GM23338 (cell line): ENCODE measurements at regions not wholly inside any gene's neighbourhood (a gene's known extent, or its start where the extent isn't known, plus 50 kb on each side); places are given as distances from the start of the nearest gene placed in this dataset.

Experiments
- ATAC-seq: fragments of 200-7000 bp; cut with Tn5 transposase; 3 replicates; pipeline ENCODE4 v1.9.1; 2020
- DNase-seq: peaks from one replicate; pipeline ENCODE4 v3.0.0-alpha.2; 2015; ENCODE audit warnings: low spot score
- H2AFZ ChIP-seq: fragments of 200-600 bp; sonication (generic); 2 replicates; pipeline ENCODE4 v1.8.0; 2016; ENCODE audit warnings: antibody characterized with exemption, mild to moderate bottlenecking, moderate library complexity
- H3F3A ChIP-seq: fragments of 200-600 bp; sonication (generic); replicated peaks from 2 replicates; pipeline ENCODE4 v1.8.0; 2017; ENCODE audit warnings: antibody characterized with exemption, mixed run types, low read depth
- H3K27ac ChIP-seq: fragments of 200-600 bp; sonication (generic); 2 replicates; pipeline ENCODE4 v1.6.1; 2016; ENCODE audit warnings: low read depth
- H3K27me3 ChIP-seq: fragments of 200-600 bp; sonication (generic); 2 replicates; pipeline ENCODE4 v1.8.0; 2016; ENCODE audit warnings: mild to moderate bottlenecking, mixed run types, moderate library complexity; ENCODE audit not compliant: insufficient read depth
- H3K36me3 ChIP-seq: fragments of 200-600 bp; sonication (generic); 2 replicates; pipeline ENCODE4 v1.8.0; 2016; ENCODE audit warnings: mild to moderate bottlenecking; ENCODE audit not compliant: insufficient read depth
- H3K4me1 ChIP-seq: fragments of 200-600 bp; sonication (generic); 2 replicates; pipeline ENCODE4 v1.8.0; 2016; ENCODE audit warnings: mild to moderate bottlenecking, moderate library complexity; ENCODE audit not compliant: insufficient read depth
- H3K4me2 ChIP-seq: fragments of 200-600 bp; sonication (generic); 2 replicates; pipeline ENCODE4 v1.7.1; 2017; ENCODE audit warnings: mixed run types
- H3K4me3 ChIP-seq: fragments of 200-600 bp; sonication (generic); 2 replicates; pipeline ENCODE4 v1.6.1; 2016; ENCODE audit warnings: mixed run types
- H3K79me2 ChIP-seq: fragments of 200-600 bp; sonication (generic); replicated peaks from 2 replicates; pipeline ENCODE4 v1.8.0; 2017; ENCODE audit warnings: mild to moderate bottlenecking; ENCODE audit not compliant: insufficient read depth
- H3K9me2 ChIP-seq: fragments of 200-600 bp; sonication (generic); 2 replicates; pipeline ENCODE4 v1.8.0; 2017; ENCODE audit not compliant: insufficient read depth
- H4K20me1 ChIP-seq: fragments of 200-600 bp; sonication (generic); replicated peaks from 2 replicates; pipeline ENCODE4 v1.8.0; 2017; ENCODE audit warnings: mild to moderate bottlenecking; ENCODE audit not compliant: insufficient read depth
- H3K27ac Mint-ChIP-seq: 2 replicates; pipeline ENCODE4 v1.8.0; 2020; ENCODE audit warnings: inconsistent platforms, mild to moderate bottlenecking, moderate library complexity, mixed read lengths
- H3K27me3 Mint-ChIP-seq: 3 replicates; pipeline ENCODE4 v1.8.0; 2022; ENCODE audit warnings: low read depth, mild to moderate bottlenecking, moderate library complexity, mixed read lengths, inconsistent platforms; ENCODE audit not compliant: insufficient read depth, poor library complexity
- H3K36me3 Mint-ChIP-seq: 3 replicates; pipeline ENCODE4 v1.8.0; 2021; ENCODE audit warnings: low read depth, mild to moderate bottlenecking, inconsistent platforms, moderate library complexity, mixed read lengths
- H3K4me1 Mint-ChIP-seq: 3 replicates; pipeline ENCODE4 v1.8.0; 2020; ENCODE audit warnings: mild to moderate bottlenecking, inconsistent platforms, mixed read lengths
- H3K4me3 Mint-ChIP-seq: 3 replicates; pipeline ENCODE4 v1.8.0; 2021; ENCODE audit warnings: moderate library complexity, mild to moderate bottlenecking, inconsistent platforms, mixed read lengths
- H3K9me3 Mint-ChIP-seq: 3 replicates; pipeline ENCODE4 v1.8.0; 2020; ENCODE audit warnings: moderate library complexity, mild to moderate bottlenecking, inconsistent platforms, mixed read lengths
- CREB1 ChIP-seq: fragments of 250-450 bp; sonication (Bioruptor Pico); IDR thresholded peaks from 2 replicates; pipeline ENCODE4 v1.5.0; 2020; ENCODE audit warnings: low read depth, mild to moderate bottlenecking, moderate library complexity
- EZH2phosphoT487 ChIP-seq: fragments of 200-600 bp; sonication (generic); IDR thresholded peaks from one replicate; pipeline ENCODE4 v1.8.1; 2018; ENCODE audit warnings: antibody characterized with exemption; ENCODE audit not compliant: unreplicated experiment
- JUNB ChIP-seq: IDR thresholded peaks from one replicate; pipeline ENCODE4 v1.6.1; 2016; ENCODE audit warnings: antibody characterized with exemption; ENCODE audit not compliant: unreplicated experiment
- POLR2AphosphoS5 ChIP-seq: IDR thresholded peaks from 2 replicates; pipeline ENCODE4 v1.6.1; 2016; ENCODE audit warnings: antibody characterized with exemption, low read depth
- STAT1 ChIP-seq: IDR thresholded peaks from one replicate; pipeline ENCODE4 v1.6.1; 2016; ENCODE audit warnings: antibody characterized with exemption; ENCODE audit not compliant: unreplicated experiment
- ZNF114 ChIP-seq: fragments of 250-450 bp; sonication (Bioruptor Pico); IDR thresholded peaks from 2 replicates; pipeline ENCODE4 v1.5.0; 2020; ENCODE audit warnings: mild to moderate bottlenecking, moderate library complexity
- ZNF331 ChIP-seq: fragments of 250-450 bp; sonication (Bioruptor Pico); IDR thresholded peaks from 2 replicates; pipeline ENCODE4 v1.5.0; 2020; ENCODE audit warnings: low read depth, mild to moderate bottlenecking, moderate library complexity
- TF ChIP-seq, protein P1 (sequence below), 2 experiments: fragments of 200-600 bp in 1 of 2; sonication (generic) in 1 of 2; conservative IDR thresholded peaks; 2 replicates each; pipeline versions ENCODE4 v1.5.1 to v1.6.1; 2016 to 2017; ENCODE audit warnings: antibody characterized with exemption in 2 of 2, low read depth in 2 of 2, mild to moderate bottlenecking in 2 of 2, moderate library complexity in 1 of 2
- TF ChIP-seq, protein P2 (sequence below): fragments of 250-450 bp; sonication (Bioruptor Pico); IDR thresholded peaks from 2 replicates; pipeline ENCODE4 v1.5.0; 2020; ENCODE audit warnings: mild to moderate bottlenecking, moderate library complexity
- TF ChIP-seq, protein P3 (sequence below): IDR thresholded peaks from 2 replicates; pipeline ENCODE4 v1.6.1; 2016; ENCODE audit warnings: antibody characterized with exemption

DNA sequence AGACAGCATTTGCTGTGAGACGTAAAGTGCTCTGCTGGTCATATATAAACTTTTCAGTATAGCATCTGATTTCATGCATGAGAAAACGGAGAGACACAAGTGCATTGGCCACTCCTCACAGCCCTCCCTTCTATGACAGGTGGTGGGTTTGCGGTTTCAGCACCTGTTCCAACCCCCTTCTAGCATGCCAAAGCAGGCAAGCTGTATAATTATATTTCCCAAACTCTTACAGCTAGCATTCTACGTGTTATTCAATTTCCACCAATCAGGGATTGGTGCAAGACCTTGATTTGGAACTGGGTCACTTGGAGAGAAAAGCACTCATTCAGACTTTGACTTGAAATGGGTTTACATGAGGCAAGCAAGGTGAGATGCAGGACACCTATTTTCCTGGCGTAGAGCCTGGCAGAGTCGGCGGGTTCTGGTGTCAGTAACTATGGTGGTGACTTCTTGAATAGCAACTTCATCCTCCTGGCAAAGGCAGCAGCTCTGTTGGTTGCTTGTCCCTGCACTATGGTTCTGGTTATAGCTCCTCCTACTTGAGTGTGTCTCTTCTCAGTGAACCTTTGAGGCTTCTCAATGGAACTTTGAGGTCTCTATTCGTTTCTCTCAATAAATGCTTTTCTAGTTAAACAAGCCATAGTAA is 356.5 kb downstream of the TBL1XR1 start:
- Histone ChIP-seq H3K4me2 (no peak overlapping the region), H3K4me3 (no peak overlapping the region), H3K9me2 (no peaks in the 10 kb centered on the region), H3K27me3 (no peaks in the 10 kb centered on the region), H3K79me2 (no peaks in the 10 kb centered on the region), H3F3A (no peaks in the 10 kb centered on the region), H3K27ac (no peak overlapping the region), H3K36me3 (no peaks in the 10 kb centered on the region), H3K4me1 (no peaks in the 10 kb centered on the region), H4K20me1 (no peaks in the 10 kb centered on the region), H2AFZ (no peak overlapping the region)
- Mint-ChIP-seq H3K4me3 (no peak overlapping the region), H3K27me3 (no peaks in the 10 kb centered on the region), H3K9me3 (no peaks in the 10 kb centered on the region), H3K27ac (no peak overlapping the region), H3K36me3 (no peaks in the 10 kb centered on the region), H3K4me1 (no peaks in the 10 kb centered on the region)
- peak; percentile 3 for DNase-seq
- no peak; the same call in 2 of the 3 replicates for ATAC-seq
- TF ChIP-seq, protein P1, sequence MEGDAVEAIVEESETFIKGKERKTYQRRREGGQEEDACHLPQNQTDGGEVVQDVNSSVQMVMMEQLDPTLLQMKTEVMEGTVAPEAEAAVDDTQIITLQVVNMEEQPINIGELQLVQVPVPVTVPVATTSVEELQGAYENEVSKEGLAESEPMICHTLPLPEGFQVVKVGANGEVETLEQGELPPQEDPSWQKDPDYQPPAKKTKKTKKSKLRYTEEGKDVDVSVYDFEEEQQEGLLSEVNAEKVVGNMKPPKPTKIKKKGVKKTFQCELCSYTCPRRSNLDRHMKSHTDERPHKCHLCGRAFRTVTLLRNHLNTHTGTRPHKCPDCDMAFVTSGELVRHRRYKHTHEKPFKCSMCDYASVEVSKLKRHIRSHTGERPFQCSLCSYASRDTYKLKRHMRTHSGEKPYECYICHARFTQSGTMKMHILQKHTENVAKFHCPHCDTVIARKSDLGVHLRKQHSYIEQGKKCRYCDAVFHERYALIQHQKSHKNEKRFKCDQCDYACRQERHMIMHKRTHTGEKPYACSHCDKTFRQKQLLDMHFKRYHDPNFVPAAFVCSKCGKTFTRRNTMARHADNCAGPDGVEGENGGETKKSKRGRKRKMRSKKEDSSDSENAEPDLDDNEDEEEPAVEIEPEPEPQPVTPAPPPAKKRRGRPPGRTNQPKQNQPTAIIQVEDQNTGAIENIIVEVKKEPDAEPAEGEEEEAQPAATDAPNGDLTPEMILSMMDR (conservative IDR thresholded peaks at IDR 0.05; ENCODE audit: low read depth in 2 of 2), result no peak
- TF ChIP-seq CREB1 (CRISPR knock-in tag), result no peak
- no peak for TF ChIP-seq STAT1
- TF ChIP-seq EZH2phosphoT487, result no peak
- no peak for TF ChIP-seq POLR2AphosphoS5
- no peak for TF ChIP-seq ZNF114

DNA sequence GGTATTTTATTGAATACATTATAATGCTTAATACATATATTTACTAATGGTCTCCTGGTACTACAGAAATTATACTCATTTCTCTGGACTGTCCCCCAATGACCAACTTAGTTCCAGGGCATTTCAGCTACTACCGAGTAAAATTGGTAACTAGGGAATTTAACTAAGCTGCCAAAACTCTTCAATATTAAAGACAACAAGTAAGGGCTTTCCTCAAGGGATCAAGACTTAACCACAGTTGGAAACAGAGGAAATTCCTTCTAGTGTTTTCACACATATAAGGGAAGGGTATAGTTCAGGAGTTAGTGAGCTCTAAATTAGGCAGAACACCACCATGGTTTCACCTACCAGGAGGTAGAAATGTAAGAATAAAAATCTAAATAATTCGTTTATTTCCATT is 357.4 kb downstream of the TBL1XR1 start:
- H3K9me3 Mint-ChIP-seq, result no peaks in the 10 kb centered on the region
- no peaks in the 10 kb centered on the region for H4K20me1 ChIP-seq
- H3K27ac Mint-ChIP-seq, result no peak overlapping the region
- TF ChIP-seq, protein P2, sequence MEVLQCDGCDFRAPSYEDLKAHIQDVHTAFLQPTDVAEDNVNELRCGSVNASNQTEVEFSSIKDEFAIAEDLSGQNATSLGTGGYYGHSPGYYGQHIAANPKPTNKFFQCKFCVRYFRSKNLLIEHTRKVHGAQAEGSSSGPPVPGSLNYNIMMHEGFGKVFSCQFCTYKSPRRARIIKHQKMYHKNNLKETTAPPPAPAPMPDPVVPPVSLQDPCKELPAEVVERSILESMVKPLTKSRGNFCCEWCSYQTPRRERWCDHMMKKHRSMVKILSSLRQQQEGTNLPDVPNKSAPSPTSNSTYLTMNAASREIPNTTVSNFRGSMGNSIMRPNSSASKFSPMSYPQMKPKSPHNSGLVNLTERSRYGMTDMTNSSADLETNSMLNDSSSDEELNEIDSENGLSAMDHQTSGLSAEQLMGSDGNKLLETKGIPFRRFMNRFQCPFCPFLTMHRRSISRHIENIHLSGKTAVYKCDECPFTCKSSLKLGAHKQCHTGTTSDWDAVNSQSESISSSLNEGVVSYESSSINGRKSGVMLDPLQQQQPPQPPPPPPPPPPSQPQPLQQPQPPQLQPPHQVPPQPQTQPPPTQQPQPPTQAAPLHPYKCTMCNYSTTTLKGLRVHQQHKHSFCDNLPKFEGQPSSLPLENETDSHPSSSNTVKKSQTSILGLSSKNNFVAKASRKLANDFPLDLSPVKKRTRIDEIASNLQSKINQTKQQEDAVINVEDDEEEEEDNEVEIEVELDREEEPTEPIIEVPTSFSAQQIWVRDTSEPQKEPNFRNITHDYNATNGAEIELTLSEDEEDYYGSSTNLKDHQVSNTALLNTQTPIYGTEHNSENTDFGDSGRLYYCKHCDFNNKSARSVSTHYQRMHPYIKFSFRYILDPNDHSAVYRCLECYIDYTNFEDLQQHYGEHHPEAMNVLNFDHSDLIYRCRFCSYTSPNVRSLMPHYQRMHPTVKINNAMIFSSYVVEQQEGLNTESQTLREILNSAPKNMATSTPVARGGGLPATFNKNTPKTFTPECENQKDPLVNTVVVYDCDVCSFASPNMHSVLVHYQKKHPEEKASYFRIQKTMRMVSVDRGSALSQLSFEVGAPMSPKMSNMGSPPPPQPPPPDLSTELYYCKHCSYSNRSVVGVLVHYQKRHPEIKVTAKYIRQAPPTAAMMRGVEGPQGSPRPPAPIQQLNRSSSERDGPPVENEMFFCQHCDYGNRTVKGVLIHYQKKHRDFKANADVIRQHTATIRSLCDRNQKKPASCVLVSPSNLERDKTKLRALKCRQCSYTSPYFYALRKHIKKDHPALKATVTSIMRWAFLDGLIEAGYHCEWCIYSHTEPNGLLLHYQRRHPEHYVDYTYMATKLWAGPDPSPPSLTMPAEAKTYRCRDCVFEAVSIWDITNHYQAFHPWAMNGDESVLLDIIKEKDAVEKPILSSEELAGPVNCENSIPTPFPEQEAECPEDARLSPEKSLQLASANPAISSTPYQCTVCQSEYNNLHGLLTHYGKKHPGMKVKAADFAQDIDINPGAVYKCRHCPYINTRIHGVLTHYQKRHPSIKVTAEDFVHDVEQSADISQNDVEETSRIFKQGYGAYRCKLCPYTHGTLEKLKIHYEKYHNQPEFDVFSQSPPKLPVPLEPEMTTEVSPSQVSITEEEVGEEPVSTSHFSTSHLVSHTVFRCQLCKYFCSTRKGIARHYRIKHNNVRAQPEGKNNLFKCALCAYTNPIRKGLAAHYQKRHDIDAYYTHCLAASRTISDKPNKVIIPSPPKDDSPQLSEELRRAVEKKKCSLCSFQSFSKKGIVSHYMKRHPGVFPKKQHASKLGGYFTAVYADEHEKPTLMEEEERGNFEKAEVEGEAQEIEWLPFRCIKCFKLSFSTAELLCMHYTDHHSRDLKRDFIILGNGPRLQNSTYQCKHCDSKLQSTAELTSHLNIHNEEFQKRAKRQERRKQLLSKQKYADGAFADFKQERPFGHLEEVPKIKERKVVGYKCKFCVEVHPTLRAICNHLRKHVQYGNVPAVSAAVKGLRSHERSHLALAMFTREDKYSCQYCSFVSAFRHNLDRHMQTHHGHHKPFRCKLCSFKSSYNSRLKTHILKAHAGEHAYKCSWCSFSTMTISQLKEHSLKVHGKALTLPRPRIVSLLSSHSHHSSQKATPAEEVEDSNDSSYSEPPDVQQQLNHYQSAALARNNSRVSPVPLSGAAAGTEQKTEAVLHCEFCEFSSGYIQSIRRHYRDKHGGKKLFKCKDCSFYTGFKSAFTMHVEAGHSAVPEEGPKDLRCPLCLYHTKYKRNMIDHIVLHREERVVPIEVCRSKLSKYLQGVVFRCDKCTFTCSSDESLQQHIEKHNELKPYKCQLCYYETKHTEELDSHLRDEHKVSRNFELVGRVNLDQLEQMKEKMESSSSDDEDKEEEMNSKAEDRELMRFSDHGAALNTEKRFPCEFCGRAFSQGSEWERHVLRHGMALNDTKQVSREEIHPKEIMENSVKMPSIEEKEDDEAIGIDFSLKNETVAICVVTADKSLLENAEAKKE (CRISPR knock-in tag), result no peak
- TF ChIP-seq ZNF331 (CRISPR knock-in tag), result no peak
- TF ChIP-seq STAT1, result no peak
- no peak for TF ChIP-seq ZNF114
- TF ChIP-seq JUNB, result no peak
- TF ChIP-seq, protein P3, sequence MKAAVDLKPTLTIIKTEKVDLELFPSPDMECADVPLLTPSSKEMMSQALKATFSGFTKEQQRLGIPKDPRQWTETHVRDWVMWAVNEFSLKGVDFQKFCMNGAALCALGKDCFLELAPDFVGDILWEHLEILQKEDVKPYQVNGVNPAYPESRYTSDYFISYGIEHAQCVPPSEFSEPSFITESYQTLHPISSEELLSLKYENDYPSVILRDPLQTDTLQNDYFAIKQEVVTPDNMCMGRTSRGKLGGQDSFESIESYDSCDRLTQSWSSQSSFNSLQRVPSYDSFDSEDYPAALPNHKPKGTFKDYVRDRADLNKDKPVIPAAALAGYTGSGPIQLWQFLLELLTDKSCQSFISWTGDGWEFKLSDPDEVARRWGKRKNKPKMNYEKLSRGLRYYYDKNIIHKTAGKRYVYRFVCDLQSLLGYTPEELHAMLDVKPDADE, result no peak
- no peak for TF ChIP-seq CREB1 (CRISPR knock-in tag)
- TF ChIP-seq, protein P1 (conservative IDR thresholded peaks at IDR 0.05; ENCODE audit: low read depth in 2 of 2), result no peak

More for the DNA sequence above, 357.4 kb downstream of the TBL1XR1 start:
- H3K9me2 ChIP-seq, result no peaks in the 10 kb centered on the region
- no peaks in the 10 kb centered on the region for H3K36me3 ChIP-seq
- no peaks in the 10 kb centered on the region for H3F3A ChIP-seq
- H3K27ac ChIP-seq, result no peak overlapping the region
- no peaks in the 10 kb centered on the region for H3K27me3 ChIP-seq
- H2AFZ ChIP-seq, result no peak overlapping the region
- ATAC-seq (no peak), DNase-seq (no peak)
- no peaks in the 10 kb centered on the region for H3K4me1 ChIP-seq
- Mint-ChIP-seq H3K4me3 (no peak overlapping the region), H3K27me3 (no peaks in the 10 kb centered on the region), H3K36me3 (no peaks in the 10 kb centered on the region), H3K4me1 (no peaks in the 10 kb centered on the region)
- H3K4me2 ChIP-seq, result no peak overlapping the region
- no peak overlapping the region for H3K4me3 ChIP-seq
- no peaks in the 10 kb centered on the region for H3K79me2 ChIP-seq
